ENCODE measurements at regions not wholly inside any gene's neighbourhood (a gene's known extent, or its start where the extent isn't known, plus 50 kb on each side); places are given as distances from the start of the nearest gene placed in this dataset.

DNA sequence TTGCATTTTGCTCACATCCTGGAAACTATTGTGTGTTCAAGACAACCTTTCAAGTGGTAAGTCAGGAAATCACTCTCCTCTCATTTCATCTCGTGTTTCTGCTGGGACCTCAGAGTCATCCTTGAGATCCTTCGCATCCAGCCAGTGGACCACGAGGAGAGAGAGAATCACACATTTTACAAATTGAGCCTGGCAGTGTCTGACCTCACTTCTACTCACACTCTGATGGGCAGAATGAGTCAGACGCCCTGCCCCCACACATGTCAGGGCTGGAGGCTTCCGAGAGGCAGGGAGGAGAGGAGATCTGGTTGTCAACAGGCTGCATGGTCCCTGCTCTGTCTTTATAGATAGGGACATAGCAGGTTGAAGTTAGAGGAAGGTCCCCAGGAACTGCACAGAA lies 509.7 kb downstream of the AJAP1 start:
- no peak for TF ChIP-seq POLR2A (IDR thresholded peaks at IDR 0.05)
- TF ChIP-seq, protein P1, sequence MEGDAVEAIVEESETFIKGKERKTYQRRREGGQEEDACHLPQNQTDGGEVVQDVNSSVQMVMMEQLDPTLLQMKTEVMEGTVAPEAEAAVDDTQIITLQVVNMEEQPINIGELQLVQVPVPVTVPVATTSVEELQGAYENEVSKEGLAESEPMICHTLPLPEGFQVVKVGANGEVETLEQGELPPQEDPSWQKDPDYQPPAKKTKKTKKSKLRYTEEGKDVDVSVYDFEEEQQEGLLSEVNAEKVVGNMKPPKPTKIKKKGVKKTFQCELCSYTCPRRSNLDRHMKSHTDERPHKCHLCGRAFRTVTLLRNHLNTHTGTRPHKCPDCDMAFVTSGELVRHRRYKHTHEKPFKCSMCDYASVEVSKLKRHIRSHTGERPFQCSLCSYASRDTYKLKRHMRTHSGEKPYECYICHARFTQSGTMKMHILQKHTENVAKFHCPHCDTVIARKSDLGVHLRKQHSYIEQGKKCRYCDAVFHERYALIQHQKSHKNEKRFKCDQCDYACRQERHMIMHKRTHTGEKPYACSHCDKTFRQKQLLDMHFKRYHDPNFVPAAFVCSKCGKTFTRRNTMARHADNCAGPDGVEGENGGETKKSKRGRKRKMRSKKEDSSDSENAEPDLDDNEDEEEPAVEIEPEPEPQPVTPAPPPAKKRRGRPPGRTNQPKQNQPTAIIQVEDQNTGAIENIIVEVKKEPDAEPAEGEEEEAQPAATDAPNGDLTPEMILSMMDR (IDR thresholded peaks at IDR 0.05) = no peak
- no peak for TF ChIP-seq POLR2AphosphoS5 (IDR thresholded peaks at IDR 0.05)

Measured in breast epithelium (tissue), 3 donors.